Activated CD4-positive, alpha-beta T cell treated with anti-CD3 and anti-CD28 coated beads for 36 hours (primary cell): ENCODE measurements at regions not wholly inside any gene's neighbourhood (a gene's known extent, or its start where the extent isn't known, plus 50 kb on each side); places are given as distances from the start of the nearest gene placed in this dataset.

Experiments
- ATAC-seq: fragments of 200-7000 bp; cut with Tn5 transposase; one replicate; pipeline ENCODE4 v1.10.0; 2021; ENCODE audit warnings: mild to moderate bottlenecking, moderate library complexity
- CTCF ChIA-PET: fragments of 350-600 bp; sonication (Branson Sonifier 250); formaldehyde crosslinking; loops from one replicate; lab custom pipeline; 2021; ENCODE audit warnings: antibody characterized with exemption; lab: Charles Lee
- POLR2A ChIA-PET: fragments of 350-600 bp; sonication (Branson Sonifier 250); formaldehyde crosslinking; loops from one replicate; lab custom pipeline; 2021; ENCODE audit warnings: antibody characterized with exemption, inconsistent platforms; lab: Charles Lee
- DNase-seq: peaks from one replicate; pipeline ENCODE4 v3.0.0-alpha.2; 2020
- H3K27ac Mint-ChIP-seq: one replicate; pipeline ENCODE4 v1.8.0; 2021; ENCODE audit warnings: mixed read lengths
- H3K27me3 Mint-ChIP-seq: one replicate; pipeline ENCODE4 v1.8.0; 2021; ENCODE audit warnings: mixed read lengths
- H3K36me3 Mint-ChIP-seq: one replicate; pipeline ENCODE4 v1.8.0; 2021; ENCODE audit warnings: low read depth, mixed read lengths
- H3K4me1 Mint-ChIP-seq: one replicate; pipeline ENCODE4 v1.8.0; 2021; ENCODE audit warnings: mixed read lengths
- H3K4me3 Mint-ChIP-seq: one replicate; pipeline ENCODE4 v1.8.0; 2021; ENCODE audit warnings: mild to moderate bottlenecking, moderate library complexity, mixed read lengths
- H3K9me3 Mint-ChIP-seq: one replicate; pipeline ENCODE4 v1.8.0; 2021; ENCODE audit warnings: low read depth, mixed read lengths
- intact Hi-C, 2 experiments: fragments of 100-400 bp; cut with DNase I in 1 of 2; cut with micrococcal nuclease in 1 of 2; formaldehyde crosslinking; loops; one replicate each; pipeline versions ENCODE4 v1.14.2 to v1.15.1; 2022 to 2024; cut with DNase I, micrococcal nuclease

DNA sequence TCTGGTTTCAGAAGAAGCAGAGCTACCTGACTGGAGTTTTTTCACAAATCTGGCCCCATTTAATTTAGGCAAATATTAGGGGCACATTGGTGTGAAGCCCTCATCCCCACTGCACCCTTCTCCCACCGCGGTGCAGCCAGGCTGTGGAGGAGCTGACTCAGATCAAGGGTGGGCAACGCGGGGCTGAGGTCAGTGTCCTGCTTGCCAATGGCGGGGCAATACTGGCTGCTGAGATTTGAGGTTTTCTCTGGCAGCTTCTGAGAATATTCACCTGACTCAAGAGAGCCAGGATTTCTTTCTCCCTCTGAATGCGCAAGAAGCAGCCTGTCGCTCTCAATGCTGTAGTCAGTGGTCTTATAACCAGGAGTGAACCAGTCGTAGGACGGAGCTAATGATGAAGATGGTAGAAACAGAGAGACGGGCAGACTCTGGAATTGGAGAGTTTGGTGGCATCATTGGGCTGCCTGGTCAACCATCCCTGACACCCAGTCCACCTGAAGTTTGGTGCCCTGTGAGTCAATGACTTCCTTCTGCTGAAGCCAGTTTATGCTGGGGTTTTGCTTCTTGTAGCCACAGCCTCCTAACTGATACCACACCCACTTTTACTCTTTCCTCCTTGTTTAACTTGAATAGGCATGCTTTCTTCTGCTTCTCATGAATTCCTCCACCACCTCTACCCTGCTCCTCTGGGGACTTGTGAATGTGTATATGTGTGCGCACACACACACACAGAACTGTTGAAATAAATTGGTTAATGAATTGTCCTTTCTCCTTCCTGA is 123.7 kb upstream of the CTBP2 start:
- H3K4me3 Mint-ChIP-seq: no peak overlapping the region
- no peaks in the 10 kb centered on the region for H3K4me1 Mint-ChIP-seq
- peaks cover 16% of the 10 kb centered on the region for H3K27me3 Mint-ChIP-seq
- no peaks in the 10 kb centered on the region for H3K36me3 Mint-ChIP-seq
- H3K9me3 Mint-ChIP-seq: peaks cover 5% of the 10 kb centered on the region
- POLR2A ChIA-PET: no interaction called here
- no peak for ATAC-seq
- intact Hi-C loops: no loop called here
- no peak for DNase-seq
- no peak overlapping the region for H3K27ac Mint-ChIP-seq
- CTCF ChIA-PET: no interaction called here

GRCh38 chr10:125283191-125283835 is 123.0 kb upstream of the CTBP2 start:
- DNase-seq (no peak), ATAC-seq (no peak)
- ChIA-PET POLR2A (no interaction called here), CTCF (no interaction called here)
- H3K36me3 Mint-ChIP-seq: no peaks in the 10 kb centered on the region
- H3K9me3 Mint-ChIP-seq: peaks cover 5% of the 10 kb centered on the region
- H3K27ac Mint-ChIP-seq: no peak overlapping the region
- H3K4me3 Mint-ChIP-seq: no peak overlapping the region
- H3K27me3 Mint-ChIP-seq: peaks cover 16% of the 10 kb centered on the region
- no peaks in the 10 kb centered on the region for H3K4me1 Mint-ChIP-seq
- intact Hi-C loops: no loop called here

DNA sequence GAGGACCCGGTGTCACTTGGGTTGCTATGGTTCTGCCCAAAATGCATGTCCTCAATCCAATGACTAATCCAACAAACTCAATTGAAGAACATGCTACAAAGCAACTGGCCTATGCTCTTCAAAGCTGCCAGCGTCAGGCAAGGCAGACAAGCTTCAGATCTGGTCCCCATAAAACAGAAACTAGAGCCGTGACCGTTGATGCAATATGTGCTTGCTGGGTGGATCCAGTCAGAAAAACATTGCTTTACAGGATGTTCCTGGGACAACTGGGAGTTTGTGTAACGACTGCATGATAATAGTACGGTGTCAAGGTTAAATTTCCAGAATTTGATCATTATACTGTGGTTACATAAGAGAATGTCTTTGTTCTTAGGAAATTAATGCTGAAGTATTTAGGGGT is 120.7 kb upstream of the CTBP2 start:
- ChIA-PET CTCF (no interaction called here), POLR2A (no interaction called here)
- Mint-ChIP-seq H3K9me3 (peaks cover under 1% of the 10 kb centered on the region), H3K4me3 (no peak overlapping the region), H3K27me3 (peaks cover 9% of the 10 kb centered on the region), H3K4me1 (no peaks in the 10 kb centered on the region), H3K27ac (no peak overlapping the region), H3K36me3 (no peaks in the 10 kb centered on the region)
- intact Hi-C loops: no loop called here
- no peak for ATAC-seq
- DNase-seq: no peak

GRCh38 chr10:125276133-125276532 is 115.8 kb upstream of the CTBP2 start:
- ATAC-seq: no peak
- Mint-ChIP-seq H3K9me3 (peaks cover 2% of the 10 kb centered on the region), H3K4me1 (no peaks in the 10 kb centered on the region), H3K27me3 (peaks cover 2% of the 10 kb centered on the region), H3K4me3 (no peak overlapping the region), H3K27ac (no peak overlapping the region), H3K36me3 (no peaks in the 10 kb centered on the region)
- ChIA-PET CTCF (no interaction called here), POLR2A (no interaction called here)
- DNase-seq: no peak
- intact Hi-C loops: no loop called here

DNA sequence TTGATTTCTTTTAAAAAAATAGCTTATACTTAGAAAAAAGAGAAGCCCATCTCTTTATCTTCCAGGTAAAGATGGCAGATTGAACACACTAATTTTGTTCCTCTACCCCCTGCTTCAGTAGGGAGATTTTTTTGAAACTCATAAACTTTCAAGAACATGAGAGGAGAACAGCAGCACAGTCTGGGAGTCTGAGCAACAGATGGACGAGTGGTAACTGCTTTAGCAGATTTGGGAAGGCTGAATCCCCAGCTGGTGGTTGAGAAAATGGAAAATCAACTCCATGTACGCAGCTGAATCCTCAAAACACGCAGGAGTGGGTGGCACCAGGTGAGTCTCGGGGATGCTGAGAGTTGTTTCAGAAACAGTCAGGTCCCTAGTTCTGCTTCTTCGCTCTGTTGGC is 114.6 kb upstream of the CTBP2 start:
- H3K4me1 Mint-ChIP-seq: no peaks in the 10 kb centered on the region
- CTCF ChIA-PET: no interaction called here
- no peaks in the 10 kb centered on the region for H3K36me3 Mint-ChIP-seq
- POLR2A ChIA-PET: interaction anchor here (0.6 kb wide), 1 partner anchor 524 kb away, joined by 8 read pairs; no protein-coding TSS in a partner anchor
- no peak for ATAC-seq
- H3K9me3 Mint-ChIP-seq: peaks cover 2% of the 10 kb centered on the region
- no peak overlapping the region for H3K27ac Mint-ChIP-seq
- no peak for DNase-seq
- intact Hi-C loops: no loop called here
- no peak overlapping the region for H3K4me3 Mint-ChIP-seq
- peaks cover 4% of the 10 kb centered on the region for H3K27me3 Mint-ChIP-seq

DNA sequence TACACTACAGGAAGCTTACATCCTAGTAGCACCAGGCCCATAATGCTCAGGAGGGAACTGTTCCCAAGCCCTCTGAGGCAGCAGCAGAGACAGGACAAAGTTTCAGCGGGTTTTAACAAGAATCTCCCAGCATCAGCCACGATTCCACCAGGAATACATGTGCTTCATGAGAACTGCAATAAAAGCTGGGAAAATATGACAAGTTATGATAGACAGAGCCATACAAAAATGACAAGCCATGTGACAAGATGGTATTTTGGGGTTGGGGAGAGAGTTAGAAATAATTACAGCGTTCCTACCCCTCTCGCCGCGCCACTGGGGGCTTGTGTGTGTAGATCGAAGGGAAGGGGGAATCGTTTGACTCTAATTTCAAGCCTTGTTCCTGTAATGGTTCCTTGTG is 112.7 kb upstream of the CTBP2 start:
- Mint-ChIP-seq H3K27me3 (peaks cover 4% of the 10 kb centered on the region), H3K4me3 (no peak overlapping the region), H3K4me1 (no peaks in the 10 kb centered on the region), H3K27ac (no peak overlapping the region), H3K36me3 (no peaks in the 10 kb centered on the region), H3K9me3 (peaks cover 2% of the 10 kb centered on the region)
- DNase-seq (no peak), ATAC-seq (no peak)
- ChIA-PET POLR2A (no interaction called here), CTCF (no interaction called here)
- intact Hi-C loops: no loop called here

- CTCF ChIA-PET: no interaction called here
- POLR2A ChIA-PET: no interaction called here
Observed at GRCh38 chr10:125269716-125270115, 109.4 kb upstream of the CTBP2 start.

GRCh38 chr10:125266966-125267365 is 106.6 kb upstream of the CTBP2 start:
- Mint-ChIP-seq H3K27me3 (peaks cover 2% of the 10 kb centered on the region), H3K4me3 (no peak overlapping the region), H3K9me3 (no peaks in the 10 kb centered on the region), H3K27ac (no peak overlapping the region), H3K36me3 (no peaks in the 10 kb centered on the region), H3K4me1 (no peaks in the 10 kb centered on the region)
- intact Hi-C loops: no loop called here
- ChIA-PET CTCF (no interaction called here), POLR2A (no interaction called here)
- ATAC-seq (no peak), DNase-seq (no peak)

More at GRCh38 chr10:125269716-125270115, 109.4 kb upstream of the CTBP2 start:
- H3K27ac Mint-ChIP-seq: no peak overlapping the region
- ATAC-seq (no peak), DNase-seq (no peak)
- no peak overlapping the region for H3K4me3 Mint-ChIP-seq
- H3K36me3 Mint-ChIP-seq: no peaks in the 10 kb centered on the region
- no peaks in the 10 kb centered on the region for H3K9me3 Mint-ChIP-seq
- no peaks in the 10 kb centered on the region for H3K4me1 Mint-ChIP-seq
- intact Hi-C loops: no loop called here
- H3K27me3 Mint-ChIP-seq: peaks cover 2% of the 10 kb centered on the region

DNA sequence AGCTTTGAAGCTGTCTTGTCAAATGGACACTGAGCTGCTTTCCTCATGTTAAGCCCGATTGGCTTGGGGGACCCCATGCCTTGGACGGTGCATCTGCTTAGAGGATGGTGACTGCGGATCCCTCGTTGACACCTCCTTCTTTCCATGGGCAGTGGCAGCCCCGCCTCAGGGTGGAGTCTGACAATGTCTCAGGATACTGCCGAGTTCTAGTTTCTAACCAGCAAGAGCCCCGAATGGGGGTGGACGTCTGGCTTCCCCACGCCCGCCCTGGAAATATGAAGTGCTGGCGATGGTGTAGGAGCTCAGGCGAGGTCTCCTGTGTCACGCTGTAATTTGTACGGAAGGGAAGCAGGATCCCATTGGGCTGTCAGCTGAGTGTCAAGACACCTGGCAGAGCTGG is 106.2 kb upstream of the CTBP2 start:
- ChIA-PET CTCF (no interaction called here), POLR2A (no interaction called here)
- DNase-seq: no peak
- Mint-ChIP-seq H3K36me3 (no peaks in the 10 kb centered on the region), H3K4me3 (no peak overlapping the region), H3K27ac (no peak overlapping the region), H3K9me3 (no peaks in the 10 kb centered on the region), H3K4me1 (no peaks in the 10 kb centered on the region), H3K27me3 (peaks cover 2% of the 10 kb centered on the region)
- no peak for ATAC-seq
- intact Hi-C loops: no loop called here

DNA sequence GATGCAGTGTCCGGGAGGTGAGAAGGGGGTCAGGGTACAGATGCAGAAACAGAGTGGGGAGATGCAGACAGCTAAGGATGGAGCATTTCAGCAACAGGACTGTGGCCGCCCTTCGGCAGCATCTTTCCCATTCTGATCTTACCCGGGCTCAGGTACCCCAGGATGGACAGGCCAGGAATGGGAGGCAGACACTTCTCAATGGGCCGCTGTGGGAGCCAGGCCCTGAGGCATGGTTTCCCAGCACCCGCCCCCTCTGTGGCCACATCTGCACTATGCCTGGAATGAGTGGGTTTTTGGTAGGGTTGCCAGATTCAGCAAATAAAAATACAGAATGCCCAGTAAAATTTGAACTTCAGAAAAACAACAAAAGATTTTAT is 105.2 kb upstream of the CTBP2 start:
- H3K4me1 Mint-ChIP-seq: no peaks in the 10 kb centered on the region
- H3K36me3 Mint-ChIP-seq: no peaks in the 10 kb centered on the region
- no peak overlapping the region for H3K4me3 Mint-ChIP-seq
- peaks cover 3% of the 10 kb centered on the region for H3K9me3 Mint-ChIP-seq
- no peak overlapping the region for H3K27ac Mint-ChIP-seq
- ATAC-seq: no peak
- intact Hi-C loops: no loop called here
- CTCF ChIA-PET: no interaction called here
- no peak for DNase-seq
- POLR2A ChIA-PET: no interaction called here
- H3K27me3 Mint-ChIP-seq: peaks cover 2% of the 10 kb centered on the region

DNA sequence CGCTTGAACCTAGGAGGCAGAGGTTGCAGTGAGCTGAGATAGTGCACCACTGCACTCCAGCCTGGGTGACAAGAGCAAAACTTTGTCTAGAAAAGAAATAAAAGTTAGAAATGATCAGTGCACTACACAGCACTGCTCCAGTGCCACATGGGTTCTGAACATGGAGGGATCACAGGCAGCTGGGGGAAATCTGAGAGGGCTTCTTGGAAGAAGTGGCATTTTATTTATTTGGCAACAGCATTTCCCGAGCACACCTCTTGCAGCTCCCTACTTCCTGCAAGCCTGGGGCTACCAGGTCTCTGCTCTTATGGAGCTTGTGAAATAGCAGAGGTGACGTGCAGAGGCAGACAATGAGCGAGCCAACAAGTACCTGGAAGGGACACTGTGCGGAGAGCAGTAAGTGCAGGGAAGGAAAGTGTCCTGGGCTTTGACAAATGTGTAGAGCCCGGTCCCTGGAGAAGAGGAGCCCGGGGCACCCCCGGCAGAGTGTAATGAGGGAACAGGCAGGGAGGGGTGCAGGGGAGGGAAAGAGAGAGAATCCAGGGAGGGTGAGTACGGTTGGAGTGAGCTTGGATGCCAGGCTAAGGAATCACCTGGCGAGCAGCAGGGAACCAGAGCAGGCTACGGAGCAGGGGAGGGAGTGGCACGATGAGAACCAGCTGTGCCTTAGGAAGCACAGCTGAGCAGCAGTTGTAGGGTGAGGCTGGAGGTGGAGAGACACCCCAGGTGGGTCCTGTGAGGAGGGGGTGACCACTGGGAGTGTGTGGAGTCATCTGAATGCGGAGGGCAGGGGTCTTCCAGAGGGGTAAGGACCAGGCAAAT is 104.6 kb upstream of the CTBP2 start:
- H3K4me1 Mint-ChIP-seq: no peaks in the 10 kb centered on the region

More for the DNA sequence above, 104.6 kb upstream of the CTBP2 start:
- POLR2A ChIA-PET: no interaction called here
- ATAC-seq (no peak), DNase-seq (no peak)
- intact Hi-C loops: no loop called here
- Mint-ChIP-seq H3K4me3 (no peak overlapping the region), H3K36me3 (no peaks in the 10 kb centered on the region), H3K9me3 (peaks cover 3% of the 10 kb centered on the region), H3K27me3 (no peaks in the 10 kb centered on the region), H3K27ac (no peak overlapping the region)
- CTCF ChIA-PET: no interaction called here
